ENCODE measurements at regions not wholly inside any gene's neighbourhood (a gene's known extent, or its start where the extent isn't known, plus 50 kb on each side); places are given as distances from the start of the nearest gene placed in this dataset.

DNA sequence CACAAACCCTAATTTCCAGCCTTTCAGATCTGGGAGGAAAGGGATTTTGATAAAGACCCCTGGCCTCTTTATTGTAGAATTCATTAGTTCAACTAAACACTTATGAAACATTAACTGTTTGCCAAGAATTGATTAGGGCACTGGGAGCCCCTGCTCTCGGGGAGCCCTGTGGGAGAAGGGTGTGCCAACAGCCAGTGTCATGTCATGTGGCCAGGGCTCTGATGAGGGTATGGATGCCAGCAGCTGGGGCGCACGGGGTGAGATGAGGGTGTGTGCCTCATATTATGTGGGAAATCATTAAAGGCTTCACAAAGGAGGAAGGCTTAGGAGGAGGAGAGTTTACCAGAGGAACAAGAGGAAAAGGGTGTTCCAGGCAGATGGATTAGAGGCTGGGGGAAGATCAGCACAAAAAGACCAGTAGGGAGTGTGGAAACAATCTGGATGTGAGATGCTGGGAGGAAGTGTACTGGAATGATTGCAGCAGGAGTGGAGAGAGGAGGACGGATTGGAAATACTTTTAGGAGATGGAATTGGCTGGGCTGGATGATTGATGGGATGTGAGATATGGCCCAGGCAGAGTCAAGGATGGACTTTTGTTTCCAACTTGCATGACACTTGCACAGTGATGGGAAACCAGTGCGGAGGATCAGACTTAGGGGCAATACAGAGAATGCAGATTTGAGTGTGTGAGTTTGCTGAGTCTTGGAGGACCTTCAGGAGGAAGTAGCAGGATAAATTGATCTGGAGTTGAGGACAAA lies 137.8 kb downstream of the CSNK2A3 start (continued):
- TF ChIP-seq, protein P1, sequence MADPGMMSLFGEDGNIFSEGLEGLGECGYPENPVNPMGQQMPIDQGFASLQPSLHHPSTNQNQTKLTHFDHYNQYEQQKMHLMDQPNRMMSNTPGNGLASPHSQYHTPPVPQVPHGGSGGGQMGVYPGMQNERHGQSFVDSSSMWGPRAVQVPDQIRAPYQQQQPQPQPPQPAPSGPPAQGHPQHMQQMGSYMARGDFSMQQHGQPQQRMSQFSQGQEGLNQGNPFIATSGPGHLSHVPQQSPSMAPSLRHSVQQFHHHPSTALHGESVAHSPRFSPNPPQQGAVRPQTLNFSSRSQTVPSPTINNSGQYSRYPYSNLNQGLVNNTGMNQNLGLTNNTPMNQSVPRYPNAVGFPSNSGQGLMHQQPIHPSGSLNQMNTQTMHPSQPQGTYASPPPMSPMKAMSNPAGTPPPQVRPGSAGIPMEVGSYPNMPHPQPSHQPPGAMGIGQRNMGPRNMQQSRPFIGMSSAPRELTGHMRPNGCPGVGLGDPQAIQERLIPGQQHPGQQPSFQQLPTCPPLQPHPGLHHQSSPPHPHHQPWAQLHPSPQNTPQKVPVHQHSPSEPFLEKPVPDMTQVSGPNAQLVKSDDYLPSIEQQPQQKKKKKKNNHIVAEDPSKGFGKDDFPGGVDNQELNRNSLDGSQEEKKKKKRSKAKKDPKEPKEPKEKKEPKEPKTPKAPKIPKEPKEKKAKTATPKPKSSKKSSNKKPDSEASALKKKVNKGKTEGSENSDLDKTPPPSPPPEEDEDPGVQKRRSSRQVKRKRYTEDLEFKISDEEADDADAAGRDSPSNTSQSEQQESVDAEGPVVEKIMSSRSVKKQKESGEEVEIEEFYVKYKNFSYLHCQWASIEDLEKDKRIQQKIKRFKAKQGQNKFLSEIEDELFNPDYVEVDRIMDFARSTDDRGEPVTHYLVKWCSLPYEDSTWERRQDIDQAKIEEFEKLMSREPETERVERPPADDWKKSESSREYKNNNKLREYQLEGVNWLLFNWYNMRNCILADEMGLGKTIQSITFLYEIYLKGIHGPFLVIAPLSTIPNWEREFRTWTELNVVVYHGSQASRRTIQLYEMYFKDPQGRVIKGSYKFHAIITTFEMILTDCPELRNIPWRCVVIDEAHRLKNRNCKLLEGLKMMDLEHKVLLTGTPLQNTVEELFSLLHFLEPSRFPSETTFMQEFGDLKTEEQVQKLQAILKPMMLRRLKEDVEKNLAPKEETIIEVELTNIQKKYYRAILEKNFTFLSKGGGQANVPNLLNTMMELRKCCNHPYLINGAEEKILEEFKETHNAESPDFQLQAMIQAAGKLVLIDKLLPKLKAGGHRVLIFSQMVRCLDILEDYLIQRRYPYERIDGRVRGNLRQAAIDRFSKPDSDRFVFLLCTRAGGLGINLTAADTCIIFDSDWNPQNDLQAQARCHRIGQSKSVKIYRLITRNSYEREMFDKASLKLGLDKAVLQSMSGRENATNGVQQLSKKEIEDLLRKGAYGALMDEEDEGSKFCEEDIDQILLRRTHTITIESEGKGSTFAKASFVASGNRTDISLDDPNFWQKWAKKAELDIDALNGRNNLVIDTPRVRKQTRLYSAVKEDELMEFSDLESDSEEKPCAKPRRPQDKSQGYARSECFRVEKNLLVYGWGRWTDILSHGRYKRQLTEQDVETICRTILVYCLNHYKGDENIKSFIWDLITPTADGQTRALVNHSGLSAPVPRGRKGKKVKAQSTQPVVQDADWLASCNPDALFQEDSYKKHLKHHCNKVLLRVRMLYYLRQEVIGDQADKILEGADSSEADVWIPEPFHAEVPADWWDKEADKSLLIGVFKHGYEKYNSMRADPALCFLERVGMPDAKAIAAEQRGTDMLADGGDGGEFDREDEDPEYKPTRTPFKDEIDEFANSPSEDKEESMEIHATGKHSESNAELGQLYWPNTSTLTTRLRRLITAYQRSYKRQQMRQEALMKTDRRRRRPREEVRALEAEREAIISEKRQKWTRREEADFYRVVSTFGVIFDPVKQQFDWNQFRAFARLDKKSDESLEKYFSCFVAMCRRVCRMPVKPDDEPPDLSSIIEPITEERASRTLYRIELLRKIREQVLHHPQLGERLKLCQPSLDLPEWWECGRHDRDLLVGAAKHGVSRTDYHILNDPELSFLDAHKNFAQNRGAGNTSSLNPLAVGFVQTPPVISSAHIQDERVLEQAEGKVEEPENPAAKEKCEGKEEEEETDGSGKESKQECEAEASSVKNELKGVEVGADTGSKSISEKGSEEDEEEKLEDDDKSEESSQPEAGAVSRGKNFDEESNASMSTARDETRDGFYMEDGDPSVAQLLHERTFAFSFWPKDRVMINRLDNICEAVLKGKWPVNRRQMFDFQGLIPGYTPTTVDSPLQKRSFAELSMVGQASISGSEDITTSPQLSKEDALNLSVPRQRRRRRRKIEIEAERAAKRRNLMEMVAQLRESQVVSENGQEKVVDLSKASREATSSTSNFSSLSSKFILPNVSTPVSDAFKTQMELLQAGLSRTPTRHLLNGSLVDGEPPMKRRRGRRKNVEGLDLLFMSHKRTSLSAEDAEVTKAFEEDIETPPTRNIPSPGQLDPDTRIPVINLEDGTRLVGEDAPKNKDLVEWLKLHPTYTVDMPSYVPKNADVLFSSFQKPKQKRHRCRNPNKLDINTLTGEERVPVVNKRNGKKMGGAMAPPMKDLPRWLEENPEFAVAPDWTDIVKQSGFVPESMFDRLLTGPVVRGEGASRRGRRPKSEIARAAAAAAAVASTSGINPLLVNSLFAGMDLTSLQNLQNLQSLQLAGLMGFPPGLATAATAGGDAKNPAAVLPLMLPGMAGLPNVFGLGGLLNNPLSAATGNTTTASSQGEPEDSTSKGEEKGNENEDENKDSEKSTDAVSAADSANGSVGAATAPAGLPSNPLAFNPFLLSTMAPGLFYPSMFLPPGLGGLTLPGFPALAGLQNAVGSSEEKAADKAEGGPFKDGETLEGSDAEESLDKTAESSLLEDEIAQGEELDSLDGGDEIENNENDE (IDR thresholded peaks at IDR 0.05; ENCODE audit: insufficient replicate concordance, low read length) = no peak

Data from H1 (cell line).